ENCODE measurements at regions not wholly inside any gene's neighbourhood (a gene's known extent, or its start where the extent isn't known, plus 50 kb on each side); places are given as distances from the start of the nearest gene placed in this dataset.
A peak's percentile ranks its signal among the peaks of the same experiment; 100 is the strongest.

DNA sequence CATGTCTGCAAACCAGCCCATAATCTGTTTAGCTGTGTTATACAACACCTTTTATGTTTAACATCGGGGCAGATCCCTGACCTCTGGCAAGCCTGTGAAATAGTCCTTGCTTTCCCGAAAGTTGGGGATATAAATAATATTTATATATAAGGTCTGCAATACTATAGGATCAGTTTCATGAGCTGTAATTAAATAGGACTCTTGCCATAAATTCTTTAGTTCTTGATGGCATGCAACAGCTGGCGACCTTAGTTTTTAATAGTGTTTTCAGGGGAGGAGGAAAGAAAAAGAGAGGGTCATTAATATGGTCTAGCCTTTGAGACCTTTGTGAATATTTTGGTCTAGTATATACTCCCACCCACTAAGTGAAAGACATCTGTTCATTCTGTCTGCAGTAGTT, 166.5 kb downstream of the MTX2 start:
- TF ChIP-seq, protein P1, sequence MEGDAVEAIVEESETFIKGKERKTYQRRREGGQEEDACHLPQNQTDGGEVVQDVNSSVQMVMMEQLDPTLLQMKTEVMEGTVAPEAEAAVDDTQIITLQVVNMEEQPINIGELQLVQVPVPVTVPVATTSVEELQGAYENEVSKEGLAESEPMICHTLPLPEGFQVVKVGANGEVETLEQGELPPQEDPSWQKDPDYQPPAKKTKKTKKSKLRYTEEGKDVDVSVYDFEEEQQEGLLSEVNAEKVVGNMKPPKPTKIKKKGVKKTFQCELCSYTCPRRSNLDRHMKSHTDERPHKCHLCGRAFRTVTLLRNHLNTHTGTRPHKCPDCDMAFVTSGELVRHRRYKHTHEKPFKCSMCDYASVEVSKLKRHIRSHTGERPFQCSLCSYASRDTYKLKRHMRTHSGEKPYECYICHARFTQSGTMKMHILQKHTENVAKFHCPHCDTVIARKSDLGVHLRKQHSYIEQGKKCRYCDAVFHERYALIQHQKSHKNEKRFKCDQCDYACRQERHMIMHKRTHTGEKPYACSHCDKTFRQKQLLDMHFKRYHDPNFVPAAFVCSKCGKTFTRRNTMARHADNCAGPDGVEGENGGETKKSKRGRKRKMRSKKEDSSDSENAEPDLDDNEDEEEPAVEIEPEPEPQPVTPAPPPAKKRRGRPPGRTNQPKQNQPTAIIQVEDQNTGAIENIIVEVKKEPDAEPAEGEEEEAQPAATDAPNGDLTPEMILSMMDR (IDR thresholded peaks at IDR 0.05; ENCODE audit: insufficient read depth, low read length, missing control alignments): no peak
- no peak for DNase-seq (ENCODE audit: low read depth, low spot score)
- POLR2A ChIA-PET: no interaction called here
- no peak overlapping the region for H3K4me3 ChIP-seq (ENCODE audit: low read depth, low read length)
- CTCF ChIA-PET: interaction anchor here (0.7 to 1.7 kb wide), 4 partner anchors 18 to 118 kb away, joined by 3 to 6 read pairs (median 4); no protein-coding TSS in a partner anchor

DNA sequence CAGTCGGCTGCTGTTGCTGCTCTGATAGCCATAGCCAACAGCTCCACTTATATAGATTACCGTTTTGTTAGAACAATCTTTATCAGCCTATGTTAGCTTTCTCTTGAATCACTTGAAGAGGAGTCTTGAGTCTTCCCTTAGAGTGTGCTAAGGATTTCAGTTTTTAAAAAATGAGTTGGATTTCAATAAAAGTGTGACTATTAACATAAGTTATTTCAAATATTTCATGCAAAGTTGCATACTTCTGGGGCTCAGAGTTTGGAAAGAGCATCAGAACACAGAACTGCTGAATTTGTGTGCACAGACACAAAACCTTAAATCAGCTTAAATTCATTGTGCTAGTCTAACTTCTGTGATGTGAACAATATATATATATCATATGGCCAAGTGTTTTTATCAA, 174.7 kb downstream of the MTX2 start:
- POLR2A ChIA-PET: interaction anchor here (0.7 kb wide), 1 partner anchor 245 kb away, joined by 3 read pairs; no protein-coding TSS in a partner anchor
- TF ChIP-seq, protein P1 (IDR thresholded peaks at IDR 0.05; ENCODE audit: insufficient read depth, low read length, missing control alignments): no peak
- CTCF ChIA-PET: interaction anchor here (0.9 to 16.2 kb wide), 5 partner anchors 11 to 316 kb away, joined by 3 to 315 read pairs (median 5); no protein-coding TSS in a partner anchor
- no peak overlapping the region for H3K4me3 ChIP-seq (ENCODE audit: low read depth, low read length)
- no peak for DNase-seq (ENCODE audit: low read depth, low spot score)

DNA sequence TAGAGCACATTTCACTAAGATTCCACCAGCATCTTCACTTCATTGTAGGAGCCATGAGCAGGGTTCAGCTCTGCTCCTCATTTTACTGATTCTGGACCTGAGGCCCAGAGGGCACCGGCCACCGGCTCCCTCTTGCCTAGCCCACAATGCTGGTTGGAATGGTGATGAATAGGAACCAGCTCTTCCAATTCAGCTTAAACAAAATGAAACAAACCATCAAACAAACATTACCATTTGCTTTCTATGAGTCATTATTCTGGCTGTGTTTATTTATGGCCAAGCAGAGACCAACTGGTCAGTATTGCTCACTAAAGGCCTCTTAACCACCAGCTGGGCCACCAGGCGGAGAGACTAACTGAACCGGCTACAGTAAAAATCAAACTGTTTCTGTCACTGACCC, 176.7 kb downstream of the MTX2 start:
- POLR2A ChIA-PET: interaction anchor here (0.9 kb wide), 1 partner anchor 309 kb away, joined by 3 read pairs; no protein-coding TSS in a partner anchor
- CTCF ChIA-PET: interaction anchor here (1.5 to 16.2 kb wide), 5 partner anchors 9 to 305 kb away, joined by 3 to 315 read pairs (median 16); no protein-coding TSS in a partner anchor
- TF ChIP-seq, protein P1 (IDR thresholded peaks at IDR 0.05; ENCODE audit: insufficient read depth, low read length, missing control alignments): no peak
- peak; percentile 38 for DNase-seq (ENCODE audit: low read depth, low spot score)
- H3K4me3 ChIP-seq (ENCODE audit: low read depth, low read length): no peak overlapping the region

DNA sequence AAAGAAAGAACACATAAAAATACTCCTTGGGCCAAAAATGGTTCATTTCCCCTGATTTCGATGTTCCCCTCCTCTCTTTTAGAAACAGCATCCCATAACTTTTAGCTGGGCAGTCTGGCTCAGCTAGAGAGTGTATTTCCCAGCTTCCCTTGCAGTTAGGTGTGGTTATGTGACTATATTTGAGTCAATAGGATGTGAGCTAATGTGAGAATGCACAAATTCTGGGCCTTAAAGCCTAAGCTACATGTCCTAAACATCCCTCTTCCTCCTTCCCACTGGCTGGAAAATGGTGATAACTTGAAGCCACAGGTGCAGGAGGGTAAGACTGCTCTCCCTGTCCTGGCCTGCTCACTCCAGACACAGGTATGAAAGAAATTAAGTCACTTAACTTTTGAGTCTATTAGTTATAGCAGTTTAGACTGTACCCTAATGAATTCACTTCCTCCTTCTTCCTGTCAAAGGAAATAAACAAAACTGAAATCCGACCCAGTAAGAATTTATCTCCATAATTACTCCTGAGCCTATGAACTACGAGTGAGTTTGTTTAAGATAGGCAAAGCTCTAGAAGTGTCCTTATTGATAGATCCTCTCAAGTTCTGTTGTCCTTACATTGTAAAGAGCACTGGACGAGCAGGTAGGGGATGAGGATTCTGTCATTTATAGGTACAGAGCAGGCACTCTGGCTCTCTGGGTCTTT, 177.6 kb downstream of the MTX2 start:
- DNase-seq (ENCODE audit: low read depth, low spot score): no peak
- TF ChIP-seq, protein P1 (IDR thresholded peaks at IDR 0.05; ENCODE audit: insufficient read depth, low read length, missing control alignments): no peak
- no peak overlapping the region for H3K4me3 ChIP-seq (ENCODE audit: low read depth, low read length)
- ChIA-PET CTCF (interaction anchor here (0.7 to 16.2 kb wide), 9 partner anchors 9 to 319 kb away, joined by 3 to 315 read pairs (median 7); no protein-coding TSS in a partner anchor), POLR2A (interaction anchor here (0.9 to 1.0 kb wide), 2 partner anchors 190 to 310 kb away, joined by 3 to 6 read pairs; no protein-coding TSS in a partner anchor)

DNA sequence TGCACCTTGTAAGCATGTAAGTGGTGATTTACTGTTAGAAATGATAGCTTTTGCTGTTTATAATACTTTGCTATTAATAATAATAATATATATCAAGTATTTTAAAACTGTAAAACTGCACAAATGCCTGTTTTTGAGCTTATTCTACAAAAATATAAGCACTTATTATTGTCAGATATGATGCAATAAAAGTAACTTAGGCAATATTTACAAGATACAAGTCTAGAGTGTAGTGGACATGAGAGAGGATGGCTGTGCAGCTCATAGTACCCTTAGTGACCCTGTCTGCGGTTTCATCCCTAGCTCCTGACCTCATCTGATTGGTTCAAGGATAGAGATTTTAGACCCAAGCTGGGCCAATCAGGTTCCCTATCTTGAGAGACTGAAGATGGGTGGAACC, 178.4 kb downstream of the MTX2 start:
- POLR2A ChIA-PET: interaction anchor here (0.6 kb wide), 1 partner anchor 279 kb away, joined by 4 read pairs; no protein-coding TSS in a partner anchor
- CTCF ChIA-PET: interaction anchor here (1.1 to 16.2 kb wide), 8 partner anchors 8 to 331 kb away, joined by 3 to 315 read pairs (median 10); partner anchors contain the start of gene HOXD10
- no peak overlapping the region for H3K4me3 ChIP-seq (ENCODE audit: low read depth, low read length)
- TF ChIP-seq, protein P1 (IDR thresholded peaks at IDR 0.05; ENCODE audit: insufficient read depth, low read length, missing control alignments): no peak
- no peak for DNase-seq (ENCODE audit: low read depth, low spot score)

DNA sequence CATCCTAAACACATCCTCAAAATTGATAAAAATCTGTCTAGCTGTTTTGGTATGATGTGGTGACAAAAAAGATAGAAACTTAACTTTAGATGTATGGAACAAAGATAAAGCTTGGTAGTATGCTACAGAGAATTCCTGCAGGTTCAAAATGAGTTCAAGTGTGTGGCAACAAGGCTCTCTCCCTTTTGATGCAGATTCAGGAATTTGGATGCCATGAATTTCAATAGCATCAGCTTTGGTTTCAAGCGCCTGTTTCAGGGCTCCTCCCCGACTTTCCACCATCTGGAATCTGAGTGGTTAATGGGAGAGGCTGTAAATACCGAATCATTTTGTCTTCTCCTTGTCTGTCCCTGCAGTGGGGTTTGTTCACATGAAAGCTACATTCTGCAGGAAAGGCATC, 180.6 kb downstream of the MTX2 start:
- ChIA-PET POLR2A (no interaction called here), CTCF (interaction anchor here (0.9 to 16.2 kb wide), 6 partner anchors 10 to 319 kb away, joined by 3 to 315 read pairs (median 9); partner anchors contain the start of gene HOXD8)
- DNase-seq (ENCODE audit: low read depth, low spot score): peak; percentile 45
- TF ChIP-seq, protein P1 (IDR thresholded peaks at IDR 0.05; ENCODE audit: insufficient read depth, low read length, missing control alignments): no peak
- H3K4me3 ChIP-seq (ENCODE audit: low read depth, low read length): no peak overlapping the region

Data from AG04449 (cell line).